Renal cortex interstitium (tissue), 11 donors: ENCODE measurements at regions not wholly inside any gene's neighbourhood (a gene's known extent, or its start where the extent isn't known, plus 50 kb on each side); places are given as distances from the start of the nearest gene placed in this dataset.
"Not testable (repeated sequence)": the region's sequence is repeated elsewhere in the genome, so short reads cannot be mapped to it uniquely, and the experiment has no call there.

Source experiments
- DNase-seq, 11 donors: peaks; one replicate each; pipeline ENCODE4 v3.0.0-alpha.2; 2013; ENCODE audit warnings: low read depth in 9 of 11, low spot score in 4 of 11; ENCODE audit errors: extremely low read depth in 1 of 11

GRCh38 chr6:66082914-66083313, 375.9 kb upstream of the EYS start:
- DNase-seq, result no peak

- DNase-seq, result no peak
Observed at GRCh38 chr6:66068907-66069306, 361.9 kb upstream of the EYS start.

GRCh38 chr6:66068033-66068432, 361.0 kb upstream of the EYS start:
- no peak for DNase-seq

DNA sequence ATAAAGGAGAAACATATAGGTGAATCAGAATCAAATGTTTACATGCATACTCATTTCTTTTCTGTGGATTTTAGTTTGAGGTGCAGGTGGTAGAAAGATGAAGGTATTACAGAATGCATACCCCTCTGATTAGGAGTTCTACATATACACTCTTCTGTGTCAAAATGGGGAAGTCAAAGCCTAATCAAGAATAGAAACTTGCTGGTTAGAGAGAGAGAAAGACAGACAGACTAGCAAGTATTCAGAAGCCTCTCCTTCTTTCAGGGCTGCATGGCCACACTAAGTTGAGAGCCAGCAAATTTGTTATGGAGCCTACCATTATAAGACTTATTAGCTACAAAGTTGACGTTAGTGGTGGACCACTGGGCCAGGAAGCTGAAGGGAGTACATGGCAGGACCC, 358.3 kb upstream of the EYS start:
- DNase-seq, result no peak

DNA sequence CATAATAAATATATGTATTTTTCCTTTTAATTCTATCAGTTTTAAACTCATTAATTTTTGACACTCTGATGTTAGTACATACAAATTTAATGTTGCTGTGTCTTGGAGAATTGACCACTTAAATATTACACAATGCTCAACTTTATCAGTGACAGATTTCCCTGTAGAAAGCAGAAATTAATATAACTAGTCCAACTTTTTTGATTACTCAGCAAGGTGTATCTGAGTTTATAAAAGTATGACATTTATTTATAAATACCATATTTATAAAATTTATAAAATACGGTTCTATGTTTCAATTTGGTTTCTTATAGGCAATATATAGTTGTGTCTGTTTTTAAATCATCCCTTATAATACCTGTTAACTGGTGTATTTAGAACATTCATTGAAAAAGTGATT, 350.0 kb upstream of the EYS start:
- no peak for DNase-seq

DNA sequence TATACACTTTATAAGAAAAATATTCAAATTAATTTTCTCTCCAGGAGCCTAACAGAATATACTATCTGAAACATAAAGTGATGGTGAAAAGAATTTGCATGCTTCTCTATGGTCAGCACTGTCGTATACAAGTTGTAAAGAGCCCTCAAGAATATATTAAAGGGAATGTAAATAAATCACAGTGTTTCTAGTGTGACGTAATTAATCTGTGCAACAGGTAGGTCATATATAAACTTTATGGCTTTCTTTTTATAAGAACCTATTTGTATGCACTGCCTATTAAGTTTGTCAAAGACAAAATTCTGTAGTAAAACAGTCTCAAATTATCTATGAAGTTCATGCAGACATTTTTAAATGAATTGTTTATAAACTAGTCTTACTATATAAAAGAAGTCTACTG, 347.9 kb upstream of the EYS start:
- no peak for DNase-seq

- no peak for DNase-seq
Observed at GRCh38 chr6:66051812-66052211, 344.8 kb upstream of the EYS start.

DNA sequence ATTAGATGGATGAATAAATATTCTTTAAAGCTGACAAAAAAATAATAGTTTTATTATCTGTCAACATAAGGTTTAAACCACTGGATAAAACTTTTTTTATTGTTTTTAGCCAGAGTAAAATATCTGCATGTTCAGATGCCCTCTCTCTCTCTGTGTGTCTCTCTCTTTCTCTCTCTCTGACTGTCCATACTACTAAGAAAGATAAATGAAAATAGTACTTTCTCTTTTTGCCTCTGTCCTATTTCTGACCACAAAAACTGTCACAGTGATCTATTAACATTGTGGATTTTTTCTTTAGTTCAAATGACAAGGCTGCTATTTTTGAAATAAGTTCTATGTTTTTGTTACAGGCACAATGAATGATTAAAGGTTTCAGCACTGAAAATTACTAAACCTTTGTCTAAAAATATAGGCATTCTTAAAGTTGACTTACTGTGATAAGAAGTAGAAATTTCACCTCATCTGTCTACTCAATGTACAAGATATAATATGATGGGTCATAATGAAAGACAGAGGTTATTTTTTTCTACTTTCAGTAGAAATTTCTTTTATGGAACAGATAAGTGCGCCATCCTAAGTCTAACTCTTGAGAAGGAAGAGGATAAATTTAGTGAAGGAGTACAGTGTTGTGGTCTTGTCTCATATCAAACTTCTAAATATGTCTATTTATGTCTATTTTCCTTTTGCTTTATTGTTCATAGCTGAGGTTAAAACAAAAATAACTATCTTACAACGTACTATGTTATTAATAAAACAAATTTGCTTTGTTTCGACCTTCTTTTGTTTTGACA, 341.9 kb upstream of the EYS start:
- DNase-seq, result no peak

DNA sequence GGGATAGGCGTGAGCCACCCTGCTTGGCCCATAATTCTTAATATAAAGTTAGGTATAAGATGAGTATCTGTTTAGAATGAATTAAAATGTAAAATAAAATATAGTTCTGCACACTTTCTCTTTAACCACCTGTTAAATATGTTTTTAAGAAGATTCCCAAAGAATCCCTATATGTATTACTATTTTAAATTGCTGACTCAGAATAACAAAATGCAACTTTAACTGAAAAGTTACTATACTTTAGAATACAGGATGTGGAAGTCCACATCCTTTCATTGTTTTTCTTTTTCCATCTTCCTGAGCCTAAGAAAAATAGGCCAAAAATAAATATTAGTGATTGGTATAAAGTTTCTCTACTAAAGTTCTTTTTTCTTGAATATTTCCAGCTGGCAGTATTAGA, 325.6 kb upstream of the EYS start:
- DNase-seq, result no peak

DNA sequence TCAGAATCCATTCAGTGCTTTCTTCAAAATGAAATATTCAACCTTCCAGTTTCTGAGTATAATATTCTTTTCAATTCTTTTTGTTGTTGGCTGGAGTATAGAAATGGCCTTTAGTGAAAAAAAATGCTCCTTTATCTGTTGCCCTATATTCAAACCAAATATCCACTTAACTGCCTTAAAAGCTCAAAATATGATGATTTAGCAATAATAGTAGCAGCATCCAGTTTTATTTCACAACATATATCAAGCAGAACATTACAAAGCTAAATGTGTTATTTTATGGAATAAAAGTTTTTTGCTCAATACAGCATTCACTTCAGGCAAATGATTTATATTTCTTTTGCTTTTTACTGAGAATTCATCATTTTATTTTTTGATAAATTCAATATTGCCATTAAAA, 322.4 kb upstream of the EYS start:
- no peak for DNase-seq

DNA sequence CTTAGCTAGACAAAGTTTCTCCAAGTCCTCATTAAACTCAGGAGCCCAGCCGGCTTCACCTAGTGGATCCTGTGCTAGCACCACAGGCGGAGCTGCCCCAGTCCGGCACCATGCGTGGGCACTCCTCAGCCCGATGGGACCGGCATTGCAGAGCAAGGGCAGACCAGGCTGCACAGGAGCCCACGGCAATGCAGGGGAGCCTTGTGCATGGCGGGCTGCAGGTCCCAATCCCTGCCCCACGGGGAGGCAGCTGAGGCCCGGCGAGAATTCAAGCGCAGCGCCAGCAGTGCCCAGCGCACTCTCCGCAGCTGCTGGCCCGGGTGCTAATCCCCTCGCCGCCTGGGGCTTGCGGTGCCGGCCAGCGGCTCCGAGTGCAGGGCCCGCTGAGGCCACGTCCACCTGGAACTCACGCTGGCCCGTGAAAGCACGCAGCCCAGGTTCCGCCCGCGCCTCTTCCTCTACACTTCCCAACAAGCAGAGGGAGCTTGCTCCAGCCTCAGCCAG, 292.3 kb upstream of the EYS start:
- no peak for DNase-seq

DNA sequence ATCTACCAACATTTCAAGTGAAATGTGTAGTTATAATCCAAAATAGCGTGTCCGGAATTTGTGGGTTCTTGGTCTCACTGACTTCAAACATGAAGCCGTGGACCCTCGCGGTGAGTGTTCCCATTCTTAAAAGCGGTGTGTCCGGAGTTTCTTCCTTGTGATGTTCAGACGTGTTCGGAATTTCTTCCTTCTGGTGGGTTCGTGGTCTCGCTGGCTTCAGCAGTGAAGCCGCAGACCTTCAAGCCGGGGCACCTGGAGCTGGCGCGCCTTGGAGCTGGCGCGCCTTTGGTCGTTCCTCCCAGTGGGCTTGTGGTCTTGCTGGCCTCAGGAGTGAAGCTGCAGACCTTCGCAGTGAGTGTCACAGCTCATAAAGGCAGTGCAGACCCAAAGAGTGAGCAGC, 291.5 kb upstream of the EYS start:
- DNase-seq, result no peak

DNA sequence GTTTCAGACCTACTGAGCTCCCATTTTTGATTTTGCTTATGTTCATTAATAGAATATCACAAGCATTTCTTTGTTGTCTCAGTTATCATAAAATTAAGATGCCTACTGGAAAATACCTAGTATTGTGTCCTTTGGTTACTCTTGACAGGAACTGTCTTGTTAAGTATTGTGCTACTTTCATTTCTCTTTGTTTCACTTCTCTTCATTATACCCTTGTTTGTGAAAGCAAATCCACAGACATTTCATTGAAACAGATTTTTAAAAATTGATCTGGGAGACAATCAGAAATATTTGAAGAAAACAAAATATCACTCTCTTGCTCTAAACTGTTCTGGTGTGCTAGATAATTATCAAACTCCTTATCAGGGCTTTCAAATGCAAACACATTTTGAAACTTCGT, 290.5 kb upstream of the EYS start:
- no peak for DNase-seq

DNA sequence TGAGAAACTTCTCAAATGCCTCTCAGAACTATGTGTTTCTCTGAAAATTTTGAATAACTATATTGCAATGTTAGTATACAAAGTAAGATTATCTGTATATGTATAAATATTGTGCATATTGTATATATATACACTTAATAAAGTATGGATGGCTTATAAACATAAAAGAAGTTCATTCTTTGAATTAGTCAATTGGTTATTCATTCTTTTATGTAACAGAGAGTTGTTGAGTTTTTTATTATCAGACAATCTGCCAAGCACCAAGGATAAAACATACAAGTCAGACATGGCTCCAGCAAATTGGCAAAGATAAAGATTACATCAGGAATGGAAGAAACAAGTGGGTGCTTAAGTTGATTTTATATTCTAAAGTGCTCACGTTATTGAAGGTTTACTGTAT, 289.1 kb upstream of the EYS start:
- no peak for DNase-seq

- DNase-seq, result no peak
Observed at GRCh38 chr6:65989676-65990075, 282.6 kb upstream of the EYS start.

GRCh38 chr6:65988006-65988405, 281.0 kb upstream of the EYS start:
- no peak for DNase-seq

- no peak for DNase-seq
Observed at GRCh38 chr6:65984089-65984488, 277.1 kb upstream of the EYS start.

- DNase-seq, result no peak
Observed at GRCh38 chr6:65979120-65979519, 272.1 kb upstream of the EYS start.

GRCh38 chr6:65971252-65971651, 264.2 kb upstream of the EYS start:
- DNase-seq, result not testable (repeated sequence)

DNA sequence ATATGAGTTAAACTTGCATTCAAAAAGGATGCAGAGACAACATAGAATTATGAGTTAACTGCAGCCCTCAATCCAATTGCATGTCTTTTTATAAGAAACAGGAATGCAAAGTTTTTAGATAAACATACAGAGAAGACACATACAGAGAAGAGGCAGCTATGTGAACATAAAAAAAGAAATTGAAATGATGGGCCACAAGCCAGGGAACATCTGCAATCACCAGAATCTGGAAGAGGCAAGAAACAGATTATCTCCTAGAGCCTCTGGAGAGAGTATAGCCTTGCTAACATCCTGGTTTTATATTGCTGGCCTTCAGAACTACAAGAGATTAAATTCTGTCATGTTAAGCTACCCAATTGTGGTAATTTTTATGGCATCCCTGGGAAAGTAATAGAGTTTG, 257.2 kb upstream of the EYS start:
- DNase-seq, result no peak

- DNase-seq, result no peak
Observed at GRCh38 chr6:65955034-65955433, 248.0 kb upstream of the EYS start.
